ENCODE measurements at regions not wholly inside any gene's neighbourhood (a gene's known extent, or its start where the extent isn't known, plus 50 kb on each side); places are given as distances from the start of the nearest gene placed in this dataset.

DNA sequence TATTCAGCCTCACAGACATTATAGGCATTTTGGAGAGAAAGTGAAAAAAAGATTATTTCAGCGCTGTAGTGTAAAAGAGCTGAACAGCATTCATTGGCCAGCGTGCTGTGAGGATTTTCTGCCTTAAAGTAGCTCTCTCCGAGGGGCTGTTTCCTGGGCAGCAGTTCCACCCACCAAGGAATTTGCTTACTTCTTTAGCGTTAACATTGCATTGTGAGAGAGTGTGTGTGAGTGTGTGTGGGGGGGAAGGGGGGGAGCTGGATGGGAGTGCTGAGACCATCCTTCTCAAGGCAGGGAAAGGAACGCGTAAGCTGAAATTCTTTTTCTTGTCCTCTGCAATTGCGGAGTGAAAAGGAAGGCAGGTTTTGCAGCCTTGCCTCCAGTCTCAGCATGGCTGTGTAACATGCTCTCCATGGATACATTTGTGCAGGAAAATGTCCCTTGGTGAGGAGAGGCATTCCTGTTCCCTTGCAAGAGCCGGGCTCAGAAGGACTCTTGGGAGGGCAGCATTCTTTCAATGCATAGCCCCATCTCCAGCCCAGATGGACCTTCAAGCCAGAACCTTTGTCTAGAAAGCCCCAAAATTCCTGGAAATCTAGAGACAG lies 159.9 kb upstream of the NAV2 start:
- no peaks in the 10 kb centered on the region for H3K9me3 ChIP-seq
- peaks cover 0 to 3% of the 10 kb centered on the region in 2 donors for H3K4me1 ChIP-seq
- H3K36me3 ChIP-seq: no peaks in the 10 kb centered on the region
- TF ChIP-seq, protein P1, sequence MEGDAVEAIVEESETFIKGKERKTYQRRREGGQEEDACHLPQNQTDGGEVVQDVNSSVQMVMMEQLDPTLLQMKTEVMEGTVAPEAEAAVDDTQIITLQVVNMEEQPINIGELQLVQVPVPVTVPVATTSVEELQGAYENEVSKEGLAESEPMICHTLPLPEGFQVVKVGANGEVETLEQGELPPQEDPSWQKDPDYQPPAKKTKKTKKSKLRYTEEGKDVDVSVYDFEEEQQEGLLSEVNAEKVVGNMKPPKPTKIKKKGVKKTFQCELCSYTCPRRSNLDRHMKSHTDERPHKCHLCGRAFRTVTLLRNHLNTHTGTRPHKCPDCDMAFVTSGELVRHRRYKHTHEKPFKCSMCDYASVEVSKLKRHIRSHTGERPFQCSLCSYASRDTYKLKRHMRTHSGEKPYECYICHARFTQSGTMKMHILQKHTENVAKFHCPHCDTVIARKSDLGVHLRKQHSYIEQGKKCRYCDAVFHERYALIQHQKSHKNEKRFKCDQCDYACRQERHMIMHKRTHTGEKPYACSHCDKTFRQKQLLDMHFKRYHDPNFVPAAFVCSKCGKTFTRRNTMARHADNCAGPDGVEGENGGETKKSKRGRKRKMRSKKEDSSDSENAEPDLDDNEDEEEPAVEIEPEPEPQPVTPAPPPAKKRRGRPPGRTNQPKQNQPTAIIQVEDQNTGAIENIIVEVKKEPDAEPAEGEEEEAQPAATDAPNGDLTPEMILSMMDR (IDR thresholded peaks at IDR 0.05): no peak
- ATAC-seq (no peak), DNase-seq (no peak)
- no peak overlapping the region for H3K4me3 ChIP-seq
- no peak overlapping the region for H3K27ac ChIP-seq
- peaks cover 0 to 5% of the 10 kb centered on the region in 2 donors for H3K27me3 ChIP-seq
- intact Hi-C loops (cut with DNase I): loop anchor here in 1 of 2 donors (5.0 to 10.0 kb wide), 2 partner anchors 240 to 478 kb away; no protein-coding TSS in a partner anchor

DNA sequence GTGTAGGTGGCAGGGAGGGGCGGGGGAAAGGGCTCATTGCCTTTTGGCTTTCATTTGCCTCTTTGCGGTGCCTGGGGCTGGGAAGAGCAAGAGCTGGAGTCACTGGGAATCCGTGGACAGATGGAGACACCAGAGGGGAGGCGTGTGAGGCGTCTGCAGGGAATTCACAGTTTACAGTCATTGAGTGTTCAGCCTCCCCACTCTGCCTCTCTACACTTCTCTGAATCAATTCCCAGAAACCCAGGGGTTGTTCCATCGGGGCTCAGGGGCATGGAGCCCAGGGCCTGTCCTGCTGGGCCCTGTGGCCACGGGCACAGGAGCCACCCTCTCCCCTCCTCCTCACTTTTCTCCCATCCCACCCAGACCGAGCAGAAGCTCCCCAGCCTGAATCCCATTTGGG lies 160.5 kb upstream of the NAV2 start:
- Histone ChIP-seq H3K9me3 (no peaks in the 10 kb centered on the region), H3K36me3 (no peaks in the 10 kb centered on the region), H3K27ac (no peak overlapping the region), H3K4me3 (no peak overlapping the region), H3K4me1 (no peaks in the 10 kb centered on the region), H3K27me3 (peaks cover 0 to 5% of the 10 kb centered on the region in 2 donors)
- TF ChIP-seq, protein P1 (IDR thresholded peaks at IDR 0.05): no peak
- ATAC-seq: no peak
- intact Hi-C loops (cut with DNase I): loop anchor here in 1 of 2 donors (5.0 to 10.0 kb wide), 2 partner anchors 240 to 477 kb away; no protein-coding TSS in a partner anchor
- DNase-seq: no peak

DNA sequence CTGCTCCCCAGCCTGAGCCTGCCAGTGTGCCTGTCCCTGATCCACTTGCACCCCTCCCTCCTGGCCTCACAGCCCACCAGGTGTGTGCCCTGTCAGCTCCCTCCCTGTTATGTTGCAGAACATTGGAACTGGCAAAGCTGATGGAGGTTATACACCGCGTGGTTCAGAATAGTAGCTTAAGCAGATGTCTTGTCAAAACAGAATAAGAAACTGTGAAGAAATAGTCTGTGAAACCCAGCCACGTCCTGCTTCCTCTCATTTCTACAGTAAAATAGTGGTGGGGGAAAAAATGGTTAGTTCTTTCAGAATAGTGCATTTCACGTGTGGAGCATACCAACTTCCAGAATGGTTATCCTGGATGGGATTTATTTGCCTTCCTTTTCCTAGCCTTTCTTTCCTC lies 161.2 kb upstream of the NAV2 start:
- H3K27me3 ChIP-seq: peaks cover 0 to 3% of the 10 kb centered on the region in 2 donors
- intact Hi-C loops (cut with DNase I): loop anchor here in 1 of 2 donors (5.0 to 10.0 kb wide), 2 partner anchors 239 to 477 kb away; no protein-coding TSS in a partner anchor
- H3K36me3 ChIP-seq: no peaks in the 10 kb centered on the region
- no peak overlapping the region for H3K4me3 ChIP-seq
- H3K4me1 ChIP-seq: no peaks in the 10 kb centered on the region
- ATAC-seq: no peak
- no peak for DNase-seq
- H3K27ac ChIP-seq: no peak overlapping the region
- TF ChIP-seq, protein P1 (IDR thresholded peaks at IDR 0.05): no peak
- H3K9me3 ChIP-seq: no peaks in the 10 kb centered on the region

DNA sequence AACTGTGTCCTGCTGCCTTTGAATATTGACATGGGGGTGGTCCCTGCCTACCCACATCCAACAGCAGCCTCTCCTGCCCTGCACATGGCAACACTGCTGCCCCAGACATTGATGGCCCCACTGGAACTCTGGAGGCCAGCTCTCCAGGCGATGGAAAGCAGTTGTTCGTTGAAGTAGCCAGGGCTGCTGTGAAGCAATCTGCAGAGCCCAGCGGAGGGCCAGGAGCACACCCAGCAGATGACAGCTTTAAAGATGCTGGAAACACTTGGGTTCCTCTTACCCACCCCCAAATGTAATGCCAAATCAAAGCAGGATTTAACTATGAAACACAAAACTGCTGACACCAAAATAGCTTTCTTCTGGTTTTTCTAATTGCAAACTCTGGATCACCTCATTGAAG lies 165.6 kb upstream of the NAV2 start:
- H3K9me3 ChIP-seq: no peaks in the 10 kb centered on the region
- H3K27ac ChIP-seq: no peak overlapping the region
- no peak overlapping the region for H3K4me3 ChIP-seq
- intact Hi-C loops (cut with DNase I): no loop called here
- H3K27me3 ChIP-seq: no peaks in the 10 kb centered on the region
- DNase-seq: no peak
- no peaks in the 10 kb centered on the region for H3K4me1 ChIP-seq
- no peaks in the 10 kb centered on the region for H3K36me3 ChIP-seq
- TF ChIP-seq, protein P1 (IDR thresholded peaks at IDR 0.05): no peak
- no peak for ATAC-seq

DNA sequence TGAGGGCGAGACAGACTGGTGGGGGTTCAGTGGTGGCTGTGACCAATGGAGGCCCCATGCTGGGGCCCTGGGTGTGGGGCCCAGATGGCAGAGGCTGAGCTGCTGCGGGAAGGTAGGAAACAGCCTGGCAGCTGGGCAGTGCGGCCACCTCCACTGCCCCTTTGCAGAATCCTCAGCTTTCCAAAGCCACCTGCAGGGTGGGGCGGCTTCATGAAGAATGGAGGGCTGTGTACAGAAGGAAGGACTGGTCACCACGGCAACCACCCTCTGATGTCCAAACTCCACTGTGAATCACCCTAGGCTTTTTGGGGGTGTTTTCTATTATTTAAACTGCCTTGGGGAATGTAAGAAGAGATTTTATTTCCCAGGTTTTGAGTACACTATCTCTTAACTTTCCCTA lies 166.3 kb upstream of the NAV2 start:
- no peaks in the 10 kb centered on the region for H3K36me3 ChIP-seq
- H3K27ac ChIP-seq: no peak overlapping the region
- intact Hi-C loops (cut with DNase I): no loop called here
- no peaks in the 10 kb centered on the region for H3K4me1 ChIP-seq
- H3K9me3 ChIP-seq: no peaks in the 10 kb centered on the region
- no peak overlapping the region for H3K4me3 ChIP-seq
- TF ChIP-seq, protein P1 (IDR thresholded peaks at IDR 0.05): no peak
- no peak for ATAC-seq
- no peak for DNase-seq
- no peaks in the 10 kb centered on the region for H3K27me3 ChIP-seq

Data from left lung (tissue), 4 donors.